Bronchial epithelial cell (primary cell): ENCODE measurements at regions not wholly inside any gene's neighbourhood (a gene's known extent, or its start where the extent isn't known, plus 50 kb on each side); places are given as distances from the start of the nearest gene placed in this dataset.
"Not testable (repeated sequence)": the region's sequence is repeated elsewhere in the genome, so short reads cannot be mapped to it uniquely, and the experiment has no call there.

Experiments
- DNase-seq: peaks from one replicate; pipeline ENCODE4 v3.0.0-alpha.2; 2010; ENCODE audit warnings: low read depth
- FAIRE-seq: peaks from 2 replicates; lab custom pipeline; 2011; peaks lifted over from hg19 to GRCh38; lab: Jason Lieb, UNC
- H3K27me3 ChIP-seq: 2 replicates; pipeline ENCODE4 v1.5.1; 2011; ENCODE audit warnings: low read length; ENCODE audit not compliant: control insufficient read depth, insufficient read depth
- H3K36me3 ChIP-seq: 2 replicates; pipeline ENCODE4 v1.5.1; 2011; ENCODE audit warnings: low read length; ENCODE audit not compliant: control insufficient read depth, insufficient read depth
- H3K4me3 ChIP-seq: 2 replicates; pipeline ENCODE4 v1.5.1; 2011; ENCODE audit warnings: mild to moderate bottlenecking, low read depth, low read length, control low read depth
- CTCF ChIP-seq: IDR thresholded peaks from 2 replicates; pipeline ENCODE4 v1.5.1; 2011; ENCODE audit warnings: mild to moderate bottlenecking, moderate library complexity, low read length, control low read depth, inconsistent platforms; ENCODE audit not compliant: insufficient read depth, severe bottlenecking

GRCh38 chrX:34238896-34239295 lies 106.8 kb upstream of the FAM47A start:
- DNase-seq (no peak), FAIRE-seq (no peak)
- Histone ChIP-seq H3K36me3 (no peaks in the 10 kb centered on the region), H3K27me3 (no peaks in the 10 kb centered on the region), H3K4me3 (no peak overlapping the region)
- TF ChIP-seq CTCF = no peak

- not testable (repeated sequence) for FAIRE-seq, H3K4me3 ChIP-seq, H3K36me3 ChIP-seq, H3K27me3 ChIP-seq, DNase-seq
Observed at GRCh38 chrX:34230156-34230555, 98.0 kb upstream of the FAM47A start.

GRCh38 chrX:34227804-34228203 lies 95.7 kb upstream of the FAM47A start:
- DNase-seq (no peak), FAIRE-seq (no peak)
- no peak overlapping the region for H3K4me3 ChIP-seq
- H3K27me3 ChIP-seq = no peaks in the 10 kb centered on the region
- H3K36me3 ChIP-seq = no peaks in the 10 kb centered on the region
- no peak for TF ChIP-seq CTCF

GRCh38 chrX:34223574-34223973 lies 91.5 kb upstream of the FAM47A start:
- TF ChIP-seq CTCF = no peak
- Histone ChIP-seq H3K27me3 (no peaks in the 10 kb centered on the region), H3K36me3 (no peaks in the 10 kb centered on the region), H3K4me3 (no peak overlapping the region)
- no peak for FAIRE-seq
- no peak for DNase-seq

GRCh38 chrX:34218063-34218462 lies 85.9 kb upstream of the FAM47A start:
- TF ChIP-seq CTCF = no peak
- Histone ChIP-seq H3K27me3 (no peaks in the 10 kb centered on the region), H3K4me3 (no peak overlapping the region), H3K36me3 (no peaks in the 10 kb centered on the region)
- peak; percentile 6 for DNase-seq
- FAIRE-seq = no peak

- Histone ChIP-seq H3K36me3 (no peaks in the 10 kb centered on the region), H3K27me3 (no peaks in the 10 kb centered on the region), H3K4me3 (no peak overlapping the region)
- TF ChIP-seq CTCF = no peak
- no peak for DNase-seq
- FAIRE-seq = no peak
Observed at GRCh38 chrX:34197946-34198345, 65.8 kb upstream of the FAM47A start.
